ENCODE measurements at regions not wholly inside any gene's neighbourhood (a gene's known extent, or its start where the extent isn't known, plus 50 kb on each side); places are given as distances from the start of the nearest gene placed in this dataset.

- no peak for TF ChIP-seq CTCF (conservative IDR thresholded peaks at IDR 0.05)
- no peak for DNase-seq (ENCODE audit: low read depth, low spot score)
- H3K4me1 Mint-ChIP-seq, result no peaks in the 10 kb centered on the region
- no peaks in the 10 kb centered on the region for H3K27me3 Mint-ChIP-seq (ENCODE audit: low read depth)
- peaks cover 3% of the 10 kb centered on the region for H3K9me3 Mint-ChIP-seq
- H3K4me3 Mint-ChIP-seq, result no peak overlapping the region
- H3K27ac Mint-ChIP-seq (ENCODE audit: unreplicated experiment), result no peak overlapping the region
- peaks cover 3% of the 10 kb centered on the region for H3K36me3 Mint-ChIP-seq (ENCODE audit: low read depth)
These were observed 255.9 kb downstream of the GALR1 start for GRCh38 chr18:77505499-77505898.

DNA sequence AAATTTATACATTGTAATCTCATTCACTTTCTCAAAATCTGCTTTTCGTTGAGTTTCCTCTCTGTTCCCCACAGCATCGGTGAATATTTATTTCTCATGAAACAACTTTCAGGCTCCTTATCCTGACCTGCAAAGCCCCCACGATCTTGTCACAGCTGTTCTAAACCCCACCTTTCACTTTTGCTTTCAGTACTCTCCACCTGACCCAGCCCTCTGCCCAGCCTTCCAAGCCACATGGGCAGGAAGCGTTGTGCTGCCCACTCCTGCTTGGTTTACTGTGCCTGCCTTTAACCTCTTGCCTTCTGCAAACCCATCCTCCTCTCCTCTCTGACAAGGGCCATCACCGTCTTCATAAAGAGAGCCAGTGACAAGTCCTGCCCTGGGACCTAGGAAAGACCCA is 262.5 kb downstream of the GALR1 start:
- H3K9me3 Mint-ChIP-seq, result peaks cover 13% of the 10 kb centered on the region
- H3K4me3 Mint-ChIP-seq, result no peak overlapping the region
- no peaks in the 10 kb centered on the region for H3K27me3 Mint-ChIP-seq (ENCODE audit: low read depth)
- DNase-seq (ENCODE audit: low read depth, low spot score), result no peak
- H3K36me3 Mint-ChIP-seq (ENCODE audit: low read depth), result peaks cover 14% of the 10 kb centered on the region
- TF ChIP-seq CTCF (conservative IDR thresholded peaks at IDR 0.05), result no peak
- no peaks in the 10 kb centered on the region for H3K4me1 Mint-ChIP-seq
- H3K27ac Mint-ChIP-seq (ENCODE audit: unreplicated experiment), result no peak overlapping the region

- peaks cover 13% of the 10 kb centered on the region for H3K36me3 Mint-ChIP-seq (ENCODE audit: low read depth)
- H3K27ac Mint-ChIP-seq (ENCODE audit: unreplicated experiment), result no peak overlapping the region
- peaks cover 13% of the 10 kb centered on the region for H3K9me3 Mint-ChIP-seq
- DNase-seq (ENCODE audit: low read depth, low spot score), result no peak
- H3K4me1 Mint-ChIP-seq, result no peaks in the 10 kb centered on the region
- no peaks in the 10 kb centered on the region for H3K27me3 Mint-ChIP-seq (ENCODE audit: low read depth)
- no peak overlapping the region for H3K4me3 Mint-ChIP-seq
- no peak for TF ChIP-seq CTCF (conservative IDR thresholded peaks at IDR 0.05)
These were observed 268.3 kb downstream of the GALR1 start for GRCh38 chr18:77517901-77518300.

GRCh38 chr18:77520767-77521166 is 271.1 kb downstream of the GALR1 start:
- Mint-ChIP-seq H3K4me1 (no peaks in the 10 kb centered on the region), H3K9me3 (peaks cover 4% of the 10 kb centered on the region), H3K27ac (ENCODE audit: unreplicated experiment) (no peak overlapping the region), H3K4me3 (no peak overlapping the region), H3K27me3 (ENCODE audit: low read depth) (no peaks in the 10 kb centered on the region), H3K36me3 (ENCODE audit: low read depth) (peaks cover 7% of the 10 kb centered on the region)
- no peak for DNase-seq (ENCODE audit: low read depth, low spot score)
- TF ChIP-seq CTCF (conservative IDR thresholded peaks at IDR 0.05), result no peak

DNA sequence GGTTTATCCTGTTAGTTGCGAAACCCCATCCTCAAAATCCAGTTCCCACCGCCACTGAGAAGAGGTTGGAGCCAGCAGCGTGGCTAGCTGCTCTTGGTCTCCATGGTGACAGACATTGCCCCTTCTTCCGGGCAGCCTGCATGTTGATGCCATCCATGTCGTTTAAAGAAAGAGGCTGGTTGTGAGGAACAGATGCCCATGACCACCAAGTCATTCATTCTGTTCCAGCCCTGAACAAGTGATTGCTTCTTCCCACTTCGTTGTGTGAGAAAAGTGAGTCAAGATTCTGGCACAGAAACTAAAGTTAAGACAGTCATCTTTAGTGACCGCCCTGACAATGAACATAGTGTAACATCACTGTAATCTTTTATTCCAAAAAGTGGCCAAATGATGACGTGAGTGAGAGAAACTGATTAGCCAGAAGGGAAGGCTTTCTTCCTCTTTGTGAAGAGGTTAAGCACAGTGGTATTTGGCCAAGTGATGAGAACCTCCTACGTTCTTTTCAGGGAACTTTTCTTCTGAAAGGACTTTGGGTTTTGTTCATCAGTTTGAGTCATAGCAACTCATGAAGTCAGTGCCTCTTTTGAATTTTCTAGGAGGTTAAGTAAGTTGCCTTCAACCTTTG is 272.5 kb downstream of the GALR1 start:
- no peaks in the 10 kb centered on the region for H3K4me1 Mint-ChIP-seq
- H3K27ac Mint-ChIP-seq (ENCODE audit: unreplicated experiment), result no peak overlapping the region
- peaks cover 6% of the 10 kb centered on the region for H3K9me3 Mint-ChIP-seq
- no peak for DNase-seq (ENCODE audit: low read depth, low spot score)
- H3K4me3 Mint-ChIP-seq, result no peak overlapping the region
- peaks cover 17% of the 10 kb centered on the region for H3K36me3 Mint-ChIP-seq (ENCODE audit: low read depth)
- no peak for TF ChIP-seq CTCF (conservative IDR thresholded peaks at IDR 0.05)
- no peaks in the 10 kb centered on the region for H3K27me3 Mint-ChIP-seq (ENCODE audit: low read depth)

All from neural crest cell (in vitro differentiated cells).